ENCODE measurements at regions not wholly inside any gene's neighbourhood (a gene's known extent, or its start where the extent isn't known, plus 50 kb on each side); places are given as distances from the start of the nearest gene placed in this dataset.

DNA sequence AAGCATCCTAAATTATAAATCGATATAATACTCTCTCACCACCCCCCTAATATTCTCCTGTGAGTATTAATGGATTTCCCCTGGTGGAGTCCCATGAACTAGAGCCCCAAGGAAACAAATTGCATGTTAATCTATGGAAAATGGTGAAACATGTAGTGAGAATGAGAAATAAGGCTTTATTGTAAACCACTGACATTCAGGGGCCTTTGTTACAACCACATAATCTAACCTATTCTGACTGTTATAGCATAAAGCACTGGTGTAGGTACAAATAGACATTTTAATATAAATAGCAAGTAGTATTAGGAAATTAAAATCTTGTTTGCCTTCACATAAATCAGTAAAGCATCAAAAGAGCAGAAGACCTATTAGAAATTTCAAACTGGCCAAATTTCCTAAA, 65.3 kb upstream of the TLK1 start:
- TF ChIP-seq, protein P1, sequence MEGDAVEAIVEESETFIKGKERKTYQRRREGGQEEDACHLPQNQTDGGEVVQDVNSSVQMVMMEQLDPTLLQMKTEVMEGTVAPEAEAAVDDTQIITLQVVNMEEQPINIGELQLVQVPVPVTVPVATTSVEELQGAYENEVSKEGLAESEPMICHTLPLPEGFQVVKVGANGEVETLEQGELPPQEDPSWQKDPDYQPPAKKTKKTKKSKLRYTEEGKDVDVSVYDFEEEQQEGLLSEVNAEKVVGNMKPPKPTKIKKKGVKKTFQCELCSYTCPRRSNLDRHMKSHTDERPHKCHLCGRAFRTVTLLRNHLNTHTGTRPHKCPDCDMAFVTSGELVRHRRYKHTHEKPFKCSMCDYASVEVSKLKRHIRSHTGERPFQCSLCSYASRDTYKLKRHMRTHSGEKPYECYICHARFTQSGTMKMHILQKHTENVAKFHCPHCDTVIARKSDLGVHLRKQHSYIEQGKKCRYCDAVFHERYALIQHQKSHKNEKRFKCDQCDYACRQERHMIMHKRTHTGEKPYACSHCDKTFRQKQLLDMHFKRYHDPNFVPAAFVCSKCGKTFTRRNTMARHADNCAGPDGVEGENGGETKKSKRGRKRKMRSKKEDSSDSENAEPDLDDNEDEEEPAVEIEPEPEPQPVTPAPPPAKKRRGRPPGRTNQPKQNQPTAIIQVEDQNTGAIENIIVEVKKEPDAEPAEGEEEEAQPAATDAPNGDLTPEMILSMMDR (conservative IDR thresholded peaks at IDR 0.05; ENCODE audit: low read length) = no peak
- no peak overlapping the region for H3K4me3 ChIP-seq (ENCODE audit: low read length)
- no peak for DNase-seq (ENCODE audit: low read depth)

DNA sequence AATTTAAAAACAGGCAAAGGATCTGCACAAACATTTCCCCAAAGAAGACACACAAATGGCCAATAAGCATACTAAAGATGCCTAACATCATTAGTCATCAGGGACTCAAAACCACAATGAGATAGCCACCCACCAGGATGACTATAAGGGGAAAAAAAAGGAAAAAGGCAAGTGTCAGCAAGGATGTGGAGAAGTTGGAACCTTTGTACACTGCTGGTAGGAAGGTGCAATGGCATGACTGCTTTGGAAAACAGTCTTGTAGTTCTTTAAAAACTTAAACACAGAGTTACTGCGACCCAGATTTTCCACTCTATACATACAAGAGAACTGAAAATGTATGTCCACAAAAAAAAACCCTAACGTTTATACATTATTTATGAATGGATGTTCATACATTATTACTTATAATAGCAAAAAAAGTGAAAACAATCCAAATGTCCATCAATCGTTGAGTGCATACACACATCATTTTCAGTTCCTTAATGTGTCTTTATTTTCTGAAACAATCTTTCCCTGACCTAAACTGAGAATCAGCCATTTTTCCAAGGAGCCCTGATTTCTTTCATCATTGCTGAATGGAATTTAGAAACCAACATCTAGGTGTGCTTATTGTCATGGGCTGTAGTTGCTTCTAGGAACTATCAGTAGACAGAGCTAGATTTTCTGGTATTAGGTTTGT, 64.7 kb upstream of the TLK1 start:
- H3K4me3 ChIP-seq (ENCODE audit: low read length) = no peak overlapping the region
- TF ChIP-seq, protein P1 (conservative IDR thresholded peaks at IDR 0.05; ENCODE audit: low read length) = peak; percentile 53
- peak; percentile 82 for DNase-seq (ENCODE audit: low read depth)

DNA sequence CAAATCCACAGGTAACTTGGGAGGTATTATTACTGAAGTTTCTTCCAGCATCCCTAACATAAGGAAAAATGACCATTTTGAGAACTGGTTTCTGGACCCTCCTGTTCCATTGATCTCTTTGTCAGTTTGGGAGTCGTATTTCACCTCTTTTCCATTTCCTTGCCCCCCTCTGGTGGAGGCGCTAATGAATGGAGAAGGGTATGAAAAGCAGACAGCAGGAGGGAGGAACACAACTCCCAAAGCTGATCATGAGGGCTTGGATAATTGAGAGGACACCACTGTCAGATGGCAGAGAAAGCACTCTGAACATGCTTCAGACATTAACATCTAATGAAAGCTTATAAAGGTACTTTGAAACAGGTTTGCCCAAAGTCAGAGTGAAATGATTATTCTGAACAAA, 56.6 kb upstream of the TLK1 start:
- no peak overlapping the region for H3K4me3 ChIP-seq (ENCODE audit: low read length)
- TF ChIP-seq, protein P1 (conservative IDR thresholded peaks at IDR 0.05; ENCODE audit: low read length) = no peak
- DNase-seq (ENCODE audit: low read depth) = no peak

DNA sequence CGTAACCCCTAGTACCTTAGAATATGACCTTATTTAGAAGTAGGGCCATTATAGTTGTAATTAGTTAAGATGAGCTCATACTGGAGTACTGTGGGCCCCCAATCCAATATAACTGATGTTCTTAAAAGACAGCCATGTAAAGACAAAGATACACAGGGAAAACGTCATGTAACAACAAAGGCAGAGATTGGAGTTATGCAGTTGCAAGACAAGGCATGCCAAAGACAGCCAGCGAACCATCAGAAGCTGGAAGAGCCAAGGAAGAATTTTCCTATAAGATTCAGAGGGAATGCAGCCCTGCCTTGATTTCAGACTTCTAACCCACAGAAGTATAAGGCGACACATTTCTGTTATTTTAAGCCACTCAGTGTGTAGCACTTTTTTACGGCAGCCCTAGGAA, 55.9 kb upstream of the TLK1 start:
- H3K4me3 ChIP-seq (ENCODE audit: low read length) = no peak overlapping the region
- TF ChIP-seq, protein P1 (conservative IDR thresholded peaks at IDR 0.05; ENCODE audit: low read length) = no peak
- DNase-seq (ENCODE audit: low read depth) = no peak

DNA sequence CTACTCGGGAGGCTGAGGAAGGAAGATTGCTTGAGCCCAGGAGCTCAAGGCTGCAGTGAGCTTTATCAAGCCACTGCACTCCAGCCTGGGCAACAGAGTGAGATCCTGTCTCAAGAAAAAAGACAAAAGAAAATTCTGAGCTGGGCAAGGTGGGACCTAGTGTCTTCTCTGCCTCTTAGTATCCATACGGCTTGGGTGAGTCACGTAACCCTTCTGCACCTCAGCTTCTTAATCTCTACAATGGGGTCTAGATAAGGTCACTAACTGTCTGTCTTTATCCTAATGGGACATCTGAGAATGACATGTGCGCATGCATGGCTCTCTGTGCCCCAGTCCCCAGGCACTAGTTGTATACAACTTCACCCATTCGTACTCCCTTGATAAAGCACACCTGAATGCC, 53.4 kb upstream of the TLK1 start:
- no peak for DNase-seq (ENCODE audit: low read depth)
- no peak overlapping the region for H3K4me3 ChIP-seq (ENCODE audit: low read length)
- TF ChIP-seq, protein P1 (conservative IDR thresholded peaks at IDR 0.05; ENCODE audit: low read length) = no peak

DNA sequence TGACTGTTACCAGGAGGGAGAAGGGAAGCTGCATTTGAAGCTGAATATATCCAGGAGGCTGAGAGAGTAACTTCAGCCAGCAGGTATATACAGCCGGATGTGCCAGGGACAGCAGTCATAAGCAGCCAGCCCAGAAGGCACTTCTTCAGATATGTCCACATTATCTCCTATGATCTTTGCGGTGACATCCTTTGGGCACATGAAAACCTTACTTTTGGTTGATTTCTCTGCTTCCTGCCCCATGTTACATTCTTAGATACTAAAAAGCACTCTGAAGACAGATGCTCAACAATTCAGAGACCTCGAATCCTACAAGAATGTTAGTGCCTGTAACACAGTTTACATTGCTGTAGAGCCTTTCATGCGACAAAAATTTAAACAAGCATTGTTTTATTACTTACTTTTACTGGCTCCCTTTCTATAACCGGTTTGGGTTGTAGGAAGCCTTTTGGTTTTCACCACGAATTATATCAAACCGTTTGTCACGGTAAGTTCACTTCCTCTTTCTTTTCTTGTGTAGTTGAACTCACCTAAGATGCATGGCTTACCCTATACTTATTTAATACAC, 50.3 kb upstream of the TLK1 start:
- DNase-seq (ENCODE audit: low read depth) = peak; percentile 15
- H3K4me3 ChIP-seq (ENCODE audit: low read length) = no peak overlapping the region

More for the DNA sequence above, 50.3 kb upstream of the TLK1 start:
- TF ChIP-seq, protein P1 (conservative IDR thresholded peaks at IDR 0.05; ENCODE audit: low read length) = no peak
